ENCODE measurements at regions not wholly inside any gene's neighbourhood (a gene's known extent, or its start where the extent isn't known, plus 50 kb on each side); places are given as distances from the start of the nearest gene placed in this dataset.

DNA sequence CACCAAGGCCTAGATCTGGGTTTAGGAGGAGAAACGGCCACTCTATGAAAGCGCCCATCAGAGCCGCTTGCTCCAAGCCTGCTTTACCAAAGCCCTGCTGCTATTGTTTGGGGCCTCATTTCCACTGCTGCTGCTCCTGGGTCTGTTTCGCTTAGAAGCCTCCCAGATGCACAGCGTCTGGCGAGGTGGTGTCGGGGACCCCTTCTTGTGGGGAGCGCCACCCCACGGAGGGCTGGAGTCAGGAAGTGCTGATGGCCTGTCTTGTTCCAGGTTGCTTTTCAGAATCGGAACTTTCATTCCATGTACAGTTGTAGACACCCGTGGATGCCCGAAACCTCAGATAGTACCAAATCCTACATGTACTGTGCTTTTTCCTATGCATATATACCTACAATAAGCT is 204.9 kb upstream of the TWIST2 start:
- peaks cover 7% of the 10 kb centered on the region for H3K4me1 ChIP-seq
- DNase-seq (ENCODE audit: extremely low spot score in 2 of 2): no peak
- no peak overlapping the region for H3K27ac ChIP-seq
- intact Hi-C loops (cut with DNase I): no loop called here
- no peaks in the 10 kb centered on the region for H3K36me3 ChIP-seq
- H3K4me3 ChIP-seq: no peak overlapping the region
- TF ChIP-seq POLR2AphosphoS5 (IDR thresholded peaks at IDR 0.05; ENCODE audit: insufficient read depth in 1 of 2, low read depth in 1 of 2): no peak
- TF ChIP-seq, protein P1, sequence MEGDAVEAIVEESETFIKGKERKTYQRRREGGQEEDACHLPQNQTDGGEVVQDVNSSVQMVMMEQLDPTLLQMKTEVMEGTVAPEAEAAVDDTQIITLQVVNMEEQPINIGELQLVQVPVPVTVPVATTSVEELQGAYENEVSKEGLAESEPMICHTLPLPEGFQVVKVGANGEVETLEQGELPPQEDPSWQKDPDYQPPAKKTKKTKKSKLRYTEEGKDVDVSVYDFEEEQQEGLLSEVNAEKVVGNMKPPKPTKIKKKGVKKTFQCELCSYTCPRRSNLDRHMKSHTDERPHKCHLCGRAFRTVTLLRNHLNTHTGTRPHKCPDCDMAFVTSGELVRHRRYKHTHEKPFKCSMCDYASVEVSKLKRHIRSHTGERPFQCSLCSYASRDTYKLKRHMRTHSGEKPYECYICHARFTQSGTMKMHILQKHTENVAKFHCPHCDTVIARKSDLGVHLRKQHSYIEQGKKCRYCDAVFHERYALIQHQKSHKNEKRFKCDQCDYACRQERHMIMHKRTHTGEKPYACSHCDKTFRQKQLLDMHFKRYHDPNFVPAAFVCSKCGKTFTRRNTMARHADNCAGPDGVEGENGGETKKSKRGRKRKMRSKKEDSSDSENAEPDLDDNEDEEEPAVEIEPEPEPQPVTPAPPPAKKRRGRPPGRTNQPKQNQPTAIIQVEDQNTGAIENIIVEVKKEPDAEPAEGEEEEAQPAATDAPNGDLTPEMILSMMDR (IDR thresholded peaks at IDR 0.05): no peak
- no peak for TF ChIP-seq POLR2A (IDR thresholded peaks at IDR 0.05)
- no peaks in the 10 kb centered on the region for H3K9me3 ChIP-seq
- H3K27me3 ChIP-seq: no peaks in the 10 kb centered on the region

DNA sequence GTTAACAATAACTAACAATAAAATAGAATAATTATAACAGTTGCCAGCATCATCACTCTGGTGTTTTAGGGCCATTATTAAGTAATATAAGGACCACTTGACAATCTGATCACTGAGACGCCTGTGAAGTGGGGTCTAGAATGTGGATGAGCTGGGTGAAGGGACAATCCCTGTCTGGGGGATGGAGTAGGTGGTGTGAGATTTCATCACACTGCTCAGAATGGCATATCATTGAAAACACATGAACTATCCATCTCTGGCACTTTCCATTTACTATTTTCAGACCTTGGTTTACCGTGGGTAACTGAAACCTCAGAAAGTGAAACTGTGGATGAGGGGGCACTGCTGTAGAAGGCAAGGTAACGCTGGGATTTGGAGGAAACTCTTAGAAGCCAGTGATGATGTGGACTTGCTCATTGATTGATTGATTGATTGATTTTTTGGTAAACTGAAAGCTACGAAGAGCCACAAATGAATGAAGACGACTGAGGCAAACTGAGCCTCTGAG is 204.4 kb upstream of the TWIST2 start:
- no peak for TF ChIP-seq POLR2A (IDR thresholded peaks at IDR 0.05)
- TF ChIP-seq POLR2AphosphoS5 (IDR thresholded peaks at IDR 0.05; ENCODE audit: insufficient read depth in 1 of 2, low read depth in 1 of 2): no peak
- TF ChIP-seq, protein P1 (IDR thresholded peaks at IDR 0.05): no peak
- H3K27me3 ChIP-seq: no peaks in the 10 kb centered on the region
- intact Hi-C loops (cut with DNase I): no loop called here
- peak overlapping the region; percentile 75 for H3K27ac ChIP-seq
- H3K4me1 ChIP-seq: peaks cover 7% of the 10 kb centered on the region
- no peak overlapping the region for H3K4me3 ChIP-seq
- H3K9me3 ChIP-seq: no peaks in the 10 kb centered on the region
- DNase-seq (ENCODE audit: extremely low spot score in 2 of 2): no peak
- H3K36me3 ChIP-seq: no peaks in the 10 kb centered on the region

DNA sequence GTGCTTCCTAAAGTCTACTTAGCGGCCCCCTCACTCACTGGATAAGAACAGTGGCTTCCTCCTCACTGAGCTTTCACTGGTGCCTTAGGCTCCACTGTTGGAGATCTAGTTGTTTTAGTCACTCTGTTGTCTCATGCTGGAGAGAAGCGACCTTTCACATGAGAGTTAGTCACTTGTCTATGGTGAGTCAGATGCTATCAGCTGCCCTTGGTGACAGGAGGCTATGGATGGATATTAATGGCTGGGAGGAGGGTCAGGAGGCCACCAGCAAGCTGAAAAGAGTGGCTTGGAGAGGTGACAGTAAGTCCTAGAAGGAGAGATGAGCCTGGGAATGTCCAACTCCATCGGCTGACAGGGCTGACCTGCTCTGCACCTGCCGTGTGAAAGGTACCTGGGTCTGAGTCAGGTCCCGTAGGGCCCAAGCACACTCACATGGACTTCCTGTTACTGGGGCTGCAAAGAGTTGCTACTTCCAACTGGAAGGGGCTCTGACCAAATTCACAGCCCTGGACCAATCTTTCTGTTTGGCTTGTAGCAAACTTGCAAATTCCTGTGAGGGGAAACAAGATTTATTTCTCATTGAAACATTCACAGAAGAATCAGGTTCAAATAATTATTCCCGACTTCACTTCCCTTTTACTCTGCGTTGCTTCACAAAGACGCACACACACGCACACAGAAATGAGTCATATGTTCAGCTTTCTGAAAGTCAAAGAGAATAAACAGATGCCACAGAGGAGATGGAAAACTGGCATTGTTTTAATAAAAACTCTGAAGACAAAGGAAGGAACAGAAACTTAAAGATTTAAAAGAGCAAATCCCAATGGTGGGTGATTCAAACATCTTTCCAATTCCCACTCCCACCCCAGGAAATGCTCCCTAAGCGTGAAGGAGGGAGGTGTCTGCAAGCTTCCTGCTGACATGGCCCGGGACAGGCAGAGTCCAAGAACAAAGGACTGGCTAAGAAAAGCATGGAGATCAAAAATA is 203.5 kb upstream of the TWIST2 start:
- Histone ChIP-seq H3K27ac (peak overlapping the region; percentile 75), H3K9me3 (no peaks in the 10 kb centered on the region), H3K27me3 (no peaks in the 10 kb centered on the region), H3K4me3 (peak overlapping the region in 1 of 2 donors; percentile 10), H3K36me3 (no peaks in the 10 kb centered on the region), H3K4me1 (peaks cover 7% of the 10 kb centered on the region)
- TF ChIP-seq POLR2AphosphoS5 (IDR thresholded peaks at IDR 0.05; ENCODE audit: insufficient read depth in 1 of 2, low read depth in 1 of 2): peak; percentile 41 to 51
- TF ChIP-seq POLR2A (IDR thresholded peaks at IDR 0.05): no peak
- intact Hi-C loops (cut with DNase I): no loop called here
- peak in 1 of 2 donors; percentile 88 for DNase-seq (ENCODE audit: extremely low spot score in 2 of 2)

DNA sequence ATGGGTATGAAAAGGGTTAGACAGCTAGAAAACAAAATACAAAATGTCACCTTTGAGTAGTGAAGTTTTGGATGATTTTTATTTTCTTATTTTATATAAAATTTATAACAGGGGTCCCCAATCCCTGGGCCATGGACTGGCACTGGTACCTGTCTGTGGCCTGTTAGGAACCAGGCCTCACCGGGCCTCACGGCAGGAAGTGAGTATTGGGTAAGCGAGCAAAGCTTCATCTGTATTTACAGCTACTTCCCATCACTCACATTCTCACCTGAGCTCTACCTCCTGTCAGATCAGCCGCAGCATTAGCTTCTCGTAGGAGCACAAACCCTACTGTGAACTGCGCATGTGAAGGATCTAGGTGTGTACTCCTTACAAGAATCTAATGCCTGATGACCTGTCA is 202.8 kb upstream of the TWIST2 start:
- peak in 1 of 2 donors; percentile 71 for DNase-seq (ENCODE audit: extremely low spot score in 2 of 2)
- intact Hi-C loops (cut with DNase I): no loop called here

DNA sequence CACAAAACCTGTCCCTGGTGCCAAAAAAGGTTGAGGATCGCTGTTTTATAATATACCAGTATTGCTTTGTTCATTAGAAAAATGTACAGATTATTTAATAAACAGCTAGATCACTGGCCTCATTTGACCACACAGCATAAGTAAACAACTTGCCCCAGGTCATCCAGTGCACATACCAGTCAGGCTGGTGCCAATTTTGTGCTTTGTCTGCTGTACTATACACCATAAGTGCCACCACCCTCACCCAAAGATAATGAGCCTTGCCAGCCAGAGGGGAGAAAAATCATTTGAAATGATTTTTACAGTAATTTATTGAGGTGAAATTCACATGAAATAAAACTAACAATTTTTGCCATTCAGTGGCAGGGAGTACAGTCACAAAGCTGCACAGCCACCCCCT is 202.2 kb upstream of the TWIST2 start:
- DNase-seq (ENCODE audit: extremely low spot score in 2 of 2): peak in 1 of 2 donors; percentile 52
- intact Hi-C loops (cut with DNase I): no loop called here

More for the DNA sequence above, 202.8 kb upstream of the TWIST2 start:
- Histone ChIP-seq H3K4me1 (peaks cover 7% of the 10 kb centered on the region), H3K9me3 (no peaks in the 10 kb centered on the region), H3K27me3 (no peaks in the 10 kb centered on the region), H3K27ac (peak overlapping the region; percentile 75), H3K4me3 (no peak overlapping the region), H3K36me3 (no peaks in the 10 kb centered on the region)
- TF ChIP-seq POLR2AphosphoS5 (IDR thresholded peaks at IDR 0.05; ENCODE audit: insufficient read depth in 1 of 2, low read depth in 1 of 2): no peak
- TF ChIP-seq POLR2A (IDR thresholded peaks at IDR 0.05): no peak
- TF ChIP-seq, protein P1 (IDR thresholded peaks at IDR 0.05): no peak

More for the DNA sequence above, 202.2 kb upstream of the TWIST2 start:
- Histone ChIP-seq H3K27me3 (no peaks in the 10 kb centered on the region), H3K4me1 (peaks cover 7% of the 10 kb centered on the region), H3K27ac (peak overlapping the region; percentile 75), H3K4me3 (no peak overlapping the region), H3K36me3 (no peaks in the 10 kb centered on the region), H3K9me3 (no peaks in the 10 kb centered on the region)
- TF ChIP-seq, protein P1 (IDR thresholded peaks at IDR 0.05): no peak
- TF ChIP-seq POLR2A (IDR thresholded peaks at IDR 0.05): no peak
- no peak for TF ChIP-seq POLR2AphosphoS5 (IDR thresholded peaks at IDR 0.05; ENCODE audit: insufficient read depth in 1 of 2, low read depth in 1 of 2)

Data from vagina (tissue), 2 donors.